Caco-2 (cell line): ENCODE measurements at regions not wholly inside any gene's neighbourhood (a gene's known extent, or its start where the extent isn't known, plus 50 kb on each side); places are given as distances from the start of the nearest gene placed in this dataset.

Experiments used
- BruUV-seq: library from RNA; stranded (reverse); fragments of 400-500 nt; replicated peaks from 2 replicates; lab custom pipeline; 2021; lab: Mats Ljungman, UMichigan
- CTCF ChIA-PET: fragments of 300-600 bp; sonication (Branson Sonifier 250); formaldehyde crosslinking; loops from one replicate; lab custom pipeline; 2022; ENCODE audit warnings: antibody characterized with exemption; lab: Charles Lee
- POLR2A ChIA-PET: fragments of 300-600 bp; sonication (Branson Sonifier 250); formaldehyde crosslinking; loops from one replicate; lab custom pipeline; 2022; ENCODE audit warnings: antibody characterized with exemption; lab: Charles Lee
- DNase-seq, 2 experiments: peaks; one replicate each; pipeline versions ENCODE4 v3.0.0 to v3.0.0-alpha.2; 2020 to 2022
- H3K27me3 ChIP-seq: replicated peaks from 2 replicates; pipeline ENCODE4 v1.6.0; 2011; ENCODE audit warnings: low read length; ENCODE audit not compliant: control insufficient read depth, insufficient read depth
- H3K36me3 ChIP-seq: 2 replicates; pipeline ENCODE4 v1.5.1; 2011; ENCODE audit warnings: low read length; ENCODE audit not compliant: control insufficient read depth, insufficient read depth
- H3K4me1 ChIP-seq: fragments of 250-450 bp; sonication (Bioruptor Pico); 2 replicates; pipeline ENCODE4 v1.5.1; 2020; ENCODE audit warnings: mild to moderate bottlenecking
- H3K4me3 ChIP-seq: 2 replicates; pipeline ENCODE4 v1.5.1; 2011; ENCODE audit warnings: low read depth, mild to moderate bottlenecking, control low read depth, low read length
- H3K9me3 ChIP-seq: fragments of 250-450 bp; sonication (Bioruptor Pico); 2 replicates; pipeline ENCODE4 v1.5.1; 2020; ENCODE audit warnings: mild to moderate bottlenecking, moderate library complexity
- H3K27ac Mint-ChIP-seq: one replicate; pipeline ENCODE4 v1.8.0; 2022; ENCODE audit warnings: mixed read lengths; ENCODE audit not compliant: unreplicated experiment
- H3K27me3 Mint-ChIP-seq: one replicate; pipeline ENCODE4 v1.8.0; 2022; ENCODE audit warnings: mixed read lengths; ENCODE audit not compliant: insufficient read depth, unreplicated experiment
- H3K36me3 Mint-ChIP-seq: one replicate; pipeline ENCODE4 v1.8.0; 2022; ENCODE audit warnings: mild to moderate bottlenecking, mixed read lengths; ENCODE audit not compliant: insufficient read depth, unreplicated experiment
- H3K4me1 Mint-ChIP-seq: one replicate; pipeline ENCODE4 v1.8.0; 2022; ENCODE audit warnings: low read depth, mixed read lengths; ENCODE audit not compliant: unreplicated experiment
- H3K4me3 Mint-ChIP-seq: one replicate; pipeline ENCODE4 v1.8.0; 2022; ENCODE audit warnings: mild to moderate bottlenecking, moderate library complexity, mixed read lengths; ENCODE audit not compliant: unreplicated experiment
- H3K9me3 Mint-ChIP-seq: one replicate; pipeline ENCODE4 v1.8.0; 2022; ENCODE audit warnings: mixed read lengths; ENCODE audit not compliant: unreplicated experiment
- intact Hi-C: fragments of 100-400 bp; cut with micrococcal nuclease; formaldehyde crosslinking; loops from one replicate; pipeline ENCODE4 v1.10.0; 2022; ENCODE audit not compliant: unreplicated experiment
- TF ChIP-seq, protein P1 (sequence below), 2 experiments: fragments of 200-600 bp in 1 of 2; IDR thresholded peaks; 1 replicate in 1 of 2; 2 replicates in 1 of 2; pipeline versions ENCODE4 v1.5.1 to v1.8.0; 2011 to 2022; ENCODE audit warnings: antibody characterized with exemption in 1 of 2, control low read depth in 1 of 2, inconsistent platforms in 1 of 2, low read depth in 1 of 2, low read length in 1 of 2, mild to moderate bottlenecking in 1 of 2, moderate library complexity in 1 of 2; ENCODE audit not compliant: insufficient read depth in 1 of 2, severe bottlenecking in 1 of 2, unreplicated experiment in 1 of 2

DNA sequence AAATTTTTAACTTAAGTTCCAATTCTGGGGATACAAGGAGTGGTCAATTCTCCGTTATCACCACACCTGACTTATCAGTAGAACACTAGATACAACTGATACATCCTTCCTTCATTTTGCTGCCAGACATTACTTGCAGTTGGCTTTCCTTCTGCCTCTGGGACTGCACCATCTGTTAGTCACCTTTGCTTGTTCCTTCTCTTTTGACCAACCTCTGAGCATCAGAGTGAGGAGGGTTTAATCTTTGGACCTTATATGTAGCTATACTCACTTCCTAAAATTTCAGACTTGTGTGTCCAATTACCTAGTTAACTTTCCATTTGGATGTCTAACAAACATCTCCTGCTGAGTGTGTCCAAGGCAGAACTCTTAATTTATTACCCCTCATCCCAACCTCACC lies 330.7 kb downstream of the PTTG2 start:
- intact Hi-C loops = no loop called here
- peaks cover 5% of the 10 kb centered on the region for H3K36me3 Mint-ChIP-seq
- TF ChIP-seq, protein P1, sequence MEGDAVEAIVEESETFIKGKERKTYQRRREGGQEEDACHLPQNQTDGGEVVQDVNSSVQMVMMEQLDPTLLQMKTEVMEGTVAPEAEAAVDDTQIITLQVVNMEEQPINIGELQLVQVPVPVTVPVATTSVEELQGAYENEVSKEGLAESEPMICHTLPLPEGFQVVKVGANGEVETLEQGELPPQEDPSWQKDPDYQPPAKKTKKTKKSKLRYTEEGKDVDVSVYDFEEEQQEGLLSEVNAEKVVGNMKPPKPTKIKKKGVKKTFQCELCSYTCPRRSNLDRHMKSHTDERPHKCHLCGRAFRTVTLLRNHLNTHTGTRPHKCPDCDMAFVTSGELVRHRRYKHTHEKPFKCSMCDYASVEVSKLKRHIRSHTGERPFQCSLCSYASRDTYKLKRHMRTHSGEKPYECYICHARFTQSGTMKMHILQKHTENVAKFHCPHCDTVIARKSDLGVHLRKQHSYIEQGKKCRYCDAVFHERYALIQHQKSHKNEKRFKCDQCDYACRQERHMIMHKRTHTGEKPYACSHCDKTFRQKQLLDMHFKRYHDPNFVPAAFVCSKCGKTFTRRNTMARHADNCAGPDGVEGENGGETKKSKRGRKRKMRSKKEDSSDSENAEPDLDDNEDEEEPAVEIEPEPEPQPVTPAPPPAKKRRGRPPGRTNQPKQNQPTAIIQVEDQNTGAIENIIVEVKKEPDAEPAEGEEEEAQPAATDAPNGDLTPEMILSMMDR (IDR thresholded peaks at IDR 0.05; ENCODE audit: insufficient read depth in 1 of 2, low read depth in 1 of 2, low read length in 1 of 2, severe bottlenecking in 1 of 2, unreplicated experiment in 1 of 2) = no peak
- Histone ChIP-seq H3K36me3 (no peaks in the 10 kb centered on the region), H3K9me3 (no peaks in the 10 kb centered on the region), H3K27me3 (no peaks in the 10 kb centered on the region), H3K4me1 (no peaks in the 10 kb centered on the region), H3K4me3 (no peak overlapping the region)
- no TSS peak for BruUV-seq
- H3K9me3 Mint-ChIP-seq = peaks cover 30% of the 10 kb centered on the region
- POLR2A ChIA-PET = interaction anchor here (0.5 kb wide), 1 partner anchor 364 kb away, joined by 6 read pairs; no protein-coding TSS in a partner anchor
- DNase-seq = no peak
- H3K4me3 Mint-ChIP-seq = no peak overlapping the region
- H3K4me1 Mint-ChIP-seq = no peaks in the 10 kb centered on the region
- no peak overlapping the region for H3K27ac Mint-ChIP-seq
- H3K27me3 Mint-ChIP-seq = no peaks in the 10 kb centered on the region
- CTCF ChIA-PET = no interaction called here

DNA sequence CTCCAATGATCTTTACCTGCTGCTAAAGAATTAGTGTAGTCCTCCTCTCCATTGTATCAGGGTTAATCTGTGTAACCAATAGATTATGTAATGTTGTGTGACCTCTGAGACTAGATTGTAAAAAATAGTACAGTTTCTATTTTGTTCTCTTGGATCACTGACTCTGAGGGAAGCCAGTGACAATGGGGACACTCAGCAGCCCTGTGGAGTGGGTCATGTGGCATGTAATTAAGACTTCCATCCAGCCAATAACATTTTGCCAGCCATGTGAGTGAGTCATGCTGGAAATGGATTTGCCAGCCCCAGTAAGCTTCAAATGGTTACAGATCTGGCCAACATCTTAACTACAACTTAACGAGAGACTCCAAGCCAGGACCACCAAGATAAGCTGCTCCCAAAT lies 332.3 kb downstream of the PTTG2 start:
- Histone ChIP-seq H3K4me1 (no peaks in the 10 kb centered on the region), H3K9me3 (no peaks in the 10 kb centered on the region), H3K36me3 (no peaks in the 10 kb centered on the region), H3K4me3 (no peak overlapping the region), H3K27me3 (no peaks in the 10 kb centered on the region)
- TF ChIP-seq, protein P1 (IDR thresholded peaks at IDR 0.05; ENCODE audit: insufficient read depth in 1 of 2, low read depth in 1 of 2, low read length in 1 of 2, severe bottlenecking in 1 of 2, unreplicated experiment in 1 of 2) = no peak
- DNase-seq = no peak
- POLR2A ChIA-PET = no interaction called here
- CTCF ChIA-PET = no interaction called here
- no TSS peak for BruUV-seq
- Mint-ChIP-seq H3K27ac (no peak overlapping the region), H3K4me3 (no peak overlapping the region), H3K27me3 (no peaks in the 10 kb centered on the region), H3K4me1 (no peaks in the 10 kb centered on the region), H3K9me3 (peaks cover 30% of the 10 kb centered on the region), H3K36me3 (peaks cover 5% of the 10 kb centered on the region)
- intact Hi-C loops = no loop called here

DNA sequence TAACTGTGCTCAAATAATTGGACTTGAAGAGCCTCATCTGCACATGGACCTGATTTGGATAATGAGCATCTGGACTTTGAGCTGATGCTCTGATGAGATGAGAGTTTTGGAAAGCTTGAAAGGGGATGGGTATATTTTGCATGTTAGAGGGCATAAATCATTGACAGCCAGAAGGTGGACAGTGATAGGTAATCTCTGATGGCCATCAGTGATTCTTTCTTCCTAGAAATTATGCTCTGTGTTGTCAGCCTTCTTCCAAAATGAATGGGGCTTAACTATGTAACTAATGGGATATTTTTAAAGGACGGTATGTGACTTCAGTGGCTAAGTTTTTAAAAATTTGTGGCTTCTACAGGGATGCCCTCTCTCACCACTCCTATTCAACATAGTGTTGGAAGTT lies 334.0 kb downstream of the PTTG2 start:
- CTCF ChIA-PET = no interaction called here
- Mint-ChIP-seq H3K4me3 (no peak overlapping the region), H3K27me3 (no peaks in the 10 kb centered on the region), H3K36me3 (peaks cover 5% of the 10 kb centered on the region), H3K27ac (no peak overlapping the region), H3K9me3 (peaks cover 38% of the 10 kb centered on the region), H3K4me1 (no peaks in the 10 kb centered on the region)
- Histone ChIP-seq H3K36me3 (no peaks in the 10 kb centered on the region), H3K4me1 (no peaks in the 10 kb centered on the region), H3K4me3 (no peak overlapping the region), H3K9me3 (peaks cover 12% of the 10 kb centered on the region), H3K27me3 (no peaks in the 10 kb centered on the region)
- POLR2A ChIA-PET = no interaction called here
- no peak for DNase-seq
- TF ChIP-seq, protein P1 (IDR thresholded peaks at IDR 0.05; ENCODE audit: insufficient read depth in 1 of 2, low read depth in 1 of 2, low read length in 1 of 2, severe bottlenecking in 1 of 2, unreplicated experiment in 1 of 2) = no peak
- intact Hi-C loops = no loop called here
- no TSS peak for BruUV-seq
